ENCODE measurements at regions not wholly inside any gene's neighbourhood (a gene's known extent, or its start where the extent isn't known, plus 50 kb on each side); places are given as distances from the start of the nearest gene placed in this dataset.
"Not testable (repeated sequence)": the region's sequence is repeated elsewhere in the genome, so short reads cannot be mapped to it uniquely, and the experiment has no call there.

GRCh38 chr7:159335181-159335926 is 190.7 kb upstream of the VIPR2 start:
- DNase-seq = peak; percentile 4

- not testable (repeated sequence) for DNase-seq
Measured at GRCh38 chr7:159332854-159333479, 188.3 kb upstream of the VIPR2 start.

GRCh38 chr7:159331462-159331861 is 186.8 kb upstream of the VIPR2 start:
- no peak for DNase-seq

GRCh38 chr7:159329818-159330378 is 185.2 kb upstream of the VIPR2 start:
- no peak for DNase-seq

- peak; percentile 3 for DNase-seq
Measured at GRCh38 chr7:159328096-159328495, 183.4 kb upstream of the VIPR2 start.

GRCh38 chr7:159323359-159323758 is 178.7 kb upstream of the VIPR2 start:
- no peak for DNase-seq

- no peak for DNase-seq
Measured at GRCh38 chr7:159321278-159321677, 176.6 kb upstream of the VIPR2 start.

- DNase-seq = no peak
Measured at GRCh38 chr7:159318682-159319351, 174.2 kb upstream of the VIPR2 start.

GRCh38 chr7:159317294-159317693 is 172.6 kb upstream of the VIPR2 start:
- no peak for DNase-seq

GRCh38 chr7:159311172-159311494 is 166.5 kb upstream of the VIPR2 start:
- DNase-seq = no peak

GRCh38 chr7:159310457-159311171 is 165.9 kb upstream of the VIPR2 start:
- DNase-seq = peak; percentile 32

- not testable (repeated sequence) for DNase-seq
Measured at GRCh38 chr7:159309214-159309613, 164.5 kb upstream of the VIPR2 start.

GRCh38 chr7:159306012-159306411 is 161.3 kb upstream of the VIPR2 start:
- no peak for DNase-seq

GRCh38 chr7:159305185-159305584 is 160.5 kb upstream of the VIPR2 start:
- not testable (repeated sequence) for DNase-seq

GRCh38 chr7:159303510-159303909 is 158.8 kb upstream of the VIPR2 start:
- not testable (repeated sequence) for DNase-seq

- no peak for DNase-seq
Measured at GRCh38 chr7:159296093-159296681, 151.5 kb upstream of the VIPR2 start.

GRCh38 chr7:159286487-159286886 is 141.8 kb upstream of the VIPR2 start:
- DNase-seq = not testable (repeated sequence)

- DNase-seq = no peak
Measured at GRCh38 chr7:159281573-159281972, 136.9 kb upstream of the VIPR2 start.

- DNase-seq = no peak
Measured at GRCh38 chr7:159280008-159280407, 135.3 kb upstream of the VIPR2 start.

GRCh38 chr7:159272739-159273138 is 128.1 kb upstream of the VIPR2 start:
- DNase-seq = no peak

- DNase-seq = no peak
Measured at GRCh38 chr7:159271781-159272180, 127.1 kb upstream of the VIPR2 start.

- no peak for DNase-seq
Measured at GRCh38 chr7:159269745-159270144, 125.1 kb upstream of the VIPR2 start.

GRCh38 chr7:159263430-159263829 is 118.8 kb upstream of the VIPR2 start:
- DNase-seq = no peak

Measured in hematopoietic multipotent progenitor cell treated with erythropoietin and hydrocortisone succinate and interleukin-3 and kit ligand, for 4 days (in vitro differentiated cells).